Endothelial cell of umbilical vein (primary cell): ENCODE measurements at regions not wholly inside any gene's neighbourhood (a gene's known extent, or its start where the extent isn't known, plus 50 kb on each side); places are given as distances from the start of the nearest gene placed in this dataset.

Source experiments
- BruUV-seq: library from RNA; stranded (reverse); fragments of 400-500 nt; replicated peaks from 2 replicates; lab custom pipeline; 2021; lab: Mats Ljungman, UMichigan
- CTCF ChIA-PET: fragments of 300-600, 350-600 bp; sonication (Branson Sonifier 250); formaldehyde crosslinking; loops from one replicate; lab custom pipeline; 2021; ENCODE audit warnings: antibody characterized with exemption, inconsistent platforms; lab: Charles Lee
- POLR2A ChIA-PET: fragments of 300-600, 350-600 bp; sonication (Branson Sonifier 250); formaldehyde crosslinking; loops from one replicate; lab custom pipeline; 2021; ENCODE audit warnings: antibody characterized with exemption, inconsistent platforms; lab: Charles Lee
- DNase-seq: peaks from one replicate; pipeline ENCODE4 v3.0.0-alpha.2; 2011; ENCODE audit warnings: low read depth, low spot score
- FAIRE-seq: peaks from 2 replicates; lab custom pipeline; 2011; peaks lifted over from hg19 to GRCh38; lab: Jason Lieb, UNC
- H2AFZ ChIP-seq: 2 replicates; pipeline ENCODE4 v1.6.0; 2012; ENCODE audit warnings: low read depth, low read length, control low read depth, inconsistent platforms
- H3K27ac ChIP-seq: 2 replicates; pipeline ENCODE4 v1.5.1; 2011; ENCODE audit warnings: low read depth, mild to moderate bottlenecking, control low read depth, low read length, moderate library complexity; ENCODE audit not compliant: insufficient read depth
- H3K27me3 ChIP-seq, 2 experiments: 2 replicates each; pipeline versions ENCODE4 v1.6.0 to v1.6.1; 2011; ENCODE audit warnings: low read length in 2 of 2, mixed read lengths in 1 of 2; ENCODE audit not compliant: control insufficient read depth in 2 of 2, insufficient read depth in 2 of 2
- H3K36me3 ChIP-seq, 2 experiments: 2 replicates in 1 of 2; 3 replicates in 1 of 2; pipeline ENCODE4 v1.5.1; 2011; ENCODE audit warnings: low read length in 2 of 2, mild to moderate bottlenecking in 1 of 2, moderate library complexity in 1 of 2; ENCODE audit not compliant: control insufficient read depth in 2 of 2, insufficient read depth in 2 of 2; ENCODE audit errors: extremely low read depth in 1 of 2
- H3K4me1 ChIP-seq: 3 replicates; pipeline ENCODE4 v1.5.1; 2011; ENCODE audit warnings: mild to moderate bottlenecking, low read length; ENCODE audit not compliant: control insufficient read depth, insufficient read depth; ENCODE audit errors: extremely low read depth
- H3K4me2 ChIP-seq: 2 replicates; pipeline ENCODE4 v1.6.1; 2011; ENCODE audit warnings: low read length, control low read depth, mixed read lengths; ENCODE audit not compliant: insufficient read depth
- H3K4me3 ChIP-seq, 3 experiments: fragments of 200-600 bp in 1 of 3; sonication (generic), shearing (Covaris generic) in 1 of 3; replicated peaks in 1 of 3; 2 replicates each; pipeline ENCODE4 v1.5.1; 2011 to 2016; ENCODE audit warnings: control low read depth in 3 of 3, low read length in 3 of 3, mild to moderate bottlenecking in 2 of 3, inconsistent platforms in 1 of 3, low read depth in 1 of 3, moderate library complexity in 1 of 3; ENCODE audit not compliant: insufficient read depth in 1 of 3
- H3K79me2 ChIP-seq: 2 replicates; pipeline ENCODE4 v1.6.0; 2012; ENCODE audit warnings: low read length, inconsistent platforms; ENCODE audit not compliant: control insufficient read depth, insufficient read depth
- H3K9ac ChIP-seq: replicated peaks from 2 replicates; pipeline ENCODE3; 2011; ENCODE audit warnings: low read length, control low read depth; ENCODE audit not compliant: insufficient read depth; ENCODE audit errors: extremely low read depth
- H3K9me1 ChIP-seq: replicated peaks from 3 replicates; pipeline ENCODE4 v1.6.0; 2011; ENCODE audit warnings: mild to moderate bottlenecking, low read length; ENCODE audit not compliant: control insufficient read depth, insufficient read depth; ENCODE audit errors: extremely low read depth
- H3K9me3 ChIP-seq: replicated peaks from 2 replicates; pipeline ENCODE4 v1.5.1; 2012; ENCODE audit warnings: low read length, inconsistent platforms; ENCODE audit not compliant: control insufficient read depth, insufficient read depth
- H4K20me1 ChIP-seq: replicated peaks from 2 replicates; pipeline ENCODE3; 2011; ENCODE audit warnings: mild to moderate bottlenecking, low read length; ENCODE audit not compliant: control insufficient read depth, insufficient read depth; ENCODE audit errors: extremely low read depth
- CTCF ChIP-seq, 2 donors: IDR thresholded peaks; 1 replicate in 1 of 2; 2 replicates in 1 of 2; pipeline ENCODE4 v1.5.1; 2011; ENCODE audit warnings: low read length in 2 of 2, mild to moderate bottlenecking in 2 of 2, moderate library complexity in 2 of 2, control low read depth in 1 of 2, inconsistent platforms in 1 of 2, low read depth in 1 of 2; ENCODE audit not compliant: insufficient read depth in 1 of 2; ENCODE audit errors: extremely low read depth in 1 of 2
- FOS ChIP-seq: IDR thresholded peaks from 2 replicates; pipeline ENCODE4 v1.6.1; 2011; ENCODE audit warnings: mild to moderate bottlenecking, low read length, moderate library complexity, borderline replicate concordance; ENCODE audit not compliant: insufficient read depth
- GATA2 ChIP-seq: IDR thresholded peaks from 2 replicates; pipeline ENCODE4 v1.7.0; 2011; ENCODE audit warnings: low read depth, mild to moderate bottlenecking, moderate library complexity, mixed read lengths, low read length; ENCODE audit not compliant: insufficient read length, insufficient read depth
- MYC ChIP-seq: IDR thresholded peaks from one replicate; pipeline ENCODE4 v1.6.1; 2011; ENCODE audit warnings: mild to moderate bottlenecking, low read depth, low read length
- POLR2A ChIP-seq: IDR thresholded peaks from 2 replicates; pipeline ENCODE4 v1.6.1; 2012; ENCODE audit warnings: low read depth, mild to moderate bottlenecking, control low read depth, low read length
- POLR2AphosphoS5 ChIP-seq: IDR thresholded peaks from 2 replicates; pipeline ENCODE4 v1.6.1; 2012; ENCODE audit warnings: low read depth, mild to moderate bottlenecking, control low read depth, low read length, moderate library complexity; ENCODE audit not compliant: insufficient read depth
- dilution Hi-C: fragments of 300-500 bp; cut with MboI; formaldehyde crosslinking; loops from one replicate; pipeline ENCODE4 v1.15.0; 2019; ENCODE audit warnings: low sequenced_read_pairs; ENCODE audit not compliant: extremely low pct_ligation_motif_present
- intact Hi-C: fragments of 100-400 bp; cut with micrococcal nuclease; formaldehyde crosslinking; loops from one replicate; pipeline ENCODE4 v1.10.0; 2022
- TF ChIP-seq, protein P1 (sequence below): IDR thresholded peaks from 2 replicates; pipeline ENCODE4 v1.6.1; 2011; ENCODE audit not compliant: insufficient read depth, insufficient read length

GRCh38 chr5:145160679-145161078, 674.5 kb downstream of the PRELID2 start:
- BruUV-seq: no TSS peak
- H2AFZ ChIP-seq: no peak overlapping the region
- no peaks in the 10 kb centered on the region for H3K36me3 ChIP-seq
- no peak overlapping the region for H3K27ac ChIP-seq
- no peak for TF ChIP-seq POLR2AphosphoS5
- TF ChIP-seq GATA2: no peak
- TF ChIP-seq FOS: no peak
- no peak for TF ChIP-seq MYC
- no peak for FAIRE-seq
- H3K9me3 ChIP-seq: no peaks in the 10 kb centered on the region
- H3K27me3 ChIP-seq: peaks cover 0 to 2% of the 10 kb centered on the region in 2 experiments
- dilution Hi-C loops (no loop called here), intact Hi-C loops (no loop called here)
- H3K4me2 ChIP-seq: no peak overlapping the region
- H4K20me1 ChIP-seq: no peaks in the 10 kb centered on the region
- H3K4me3 ChIP-seq: no peak overlapping the region
- no peaks in the 10 kb centered on the region for H3K4me1 ChIP-seq
- DNase-seq: no peak
- CTCF ChIA-PET: interaction anchor here (1.0 kb wide), 1 partner anchor 16 kb away, joined by 3 read pairs; no protein-coding TSS in a partner anchor
- no peak overlapping the region for H3K9ac ChIP-seq
- no peaks in the 10 kb centered on the region for H3K79me2 ChIP-seq
- POLR2A ChIA-PET: no interaction called here
- H3K9me1 ChIP-seq: no peaks in the 10 kb centered on the region

DNA sequence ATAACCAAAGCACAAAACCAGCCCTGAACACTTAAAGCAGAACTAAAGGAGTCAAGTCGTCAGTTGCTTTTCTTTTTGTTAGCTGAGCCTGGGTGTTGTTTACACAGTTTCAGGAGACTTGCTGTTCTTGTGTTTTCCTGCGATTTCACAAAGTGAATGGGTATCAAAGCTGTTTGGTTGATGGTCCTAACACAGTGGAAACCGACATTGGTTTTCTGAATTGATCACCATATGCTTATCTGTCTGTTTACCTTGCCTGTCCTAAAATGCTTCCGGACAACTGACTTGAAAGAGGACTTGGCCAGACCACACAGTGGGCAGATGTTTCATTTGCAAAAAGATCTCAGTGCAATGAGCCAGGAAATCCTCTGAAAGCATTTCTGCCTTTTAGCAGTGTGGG, 676.4 kb downstream of the PRELID2 start:
- Histone ChIP-seq H3K79me2 (no peaks in the 10 kb centered on the region), H3K9me1 (no peaks in the 10 kb centered on the region), H3K4me1 (no peaks in the 10 kb centered on the region), H3K36me3 (no peaks in the 10 kb centered on the region), H4K20me1 (no peaks in the 10 kb centered on the region), H3K9me3 (no peaks in the 10 kb centered on the region), H2AFZ (no peak overlapping the region), H3K4me3 (no peak overlapping the region), H3K27ac (no peak overlapping the region), H3K4me2 (no peak overlapping the region), H3K27me3 (no peaks in the 10 kb centered on the region), H3K9ac (no peak overlapping the region)
- dilution Hi-C loops (no loop called here), intact Hi-C loops (no loop called here)
- POLR2A ChIA-PET: no interaction called here
- CTCF ChIA-PET: no interaction called here
- DNase-seq (no peak), FAIRE-seq (no peak)
- no TSS peak for BruUV-seq
- TF ChIP-seq, protein P1, sequence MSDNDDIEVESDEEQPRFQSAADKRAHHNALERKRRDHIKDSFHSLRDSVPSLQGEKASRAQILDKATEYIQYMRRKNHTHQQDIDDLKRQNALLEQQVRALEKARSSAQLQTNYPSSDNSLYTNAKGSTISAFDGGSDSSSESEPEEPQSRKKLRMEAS: no peak
- TF ChIP-seq GATA2 (no peak), POLR2A (no peak), MYC (no peak), CTCF (IDR thresholded peaks at IDR 0.05; ENCODE audit: extremely low read depth in 1 of 2, insufficient read depth in 1 of 2, low read depth in 1 of 2, low read length in 2 of 2) (no peak), FOS (no peak)
